HEK293T (cell line): ENCODE measurements at regions not wholly inside any gene's neighbourhood (a gene's known extent, or its start where the extent isn't known, plus 50 kb on each side); places are given as distances from the start of the nearest gene placed in this dataset.

Experiments
- ARNT ChIP-seq: fragments of 450-650 bp; IDR thresholded peaks from 2 replicates; pipeline ENCODE4 v1.6.1; 2017; ENCODE audit warnings: mild to moderate bottlenecking
- BHLHE40 ChIP-seq: fragments of 450-650 bp; IDR thresholded peaks from 2 replicates; pipeline ENCODE4 v1.6.1; 2016; ENCODE audit warnings: mild to moderate bottlenecking, moderate library complexity, borderline replicate concordance
- CTBP1 ChIP-seq: fragments of 450-650 bp; IDR thresholded peaks from 2 replicates; pipeline ENCODE4 v1.6.1; 2016; ENCODE audit warnings: borderline replicate concordance
- ELF4 ChIP-seq: fragments of 450-650 bp; IDR thresholded peaks from 2 replicates; pipeline ENCODE4 v1.6.1; 2017; ENCODE audit warnings: antibody characterized with exemption
- FOXA1 ChIP-seq: fragments of 450-650 bp; IDR thresholded peaks from 2 replicates; pipeline ENCODE4 v1.6.1; 2016; ENCODE audit warnings: mild to moderate bottlenecking
- FOXK2 ChIP-seq: fragments of 450-650 bp; IDR thresholded peaks from 2 replicates; pipeline ENCODE4 v1.6.1; 2016; ENCODE audit warnings: mild to moderate bottlenecking
- FOXM1 ChIP-seq: fragments of 450-650 bp; IDR thresholded peaks from 2 replicates; pipeline ENCODE4 v1.6.1; 2017; ENCODE audit warnings: mild to moderate bottlenecking, borderline replicate concordance
- LEF1 ChIP-seq: fragments of 450-650 bp; IDR thresholded peaks from 2 replicates; pipeline ENCODE4 v1.6.1; 2017; ENCODE audit warnings: mild to moderate bottlenecking, borderline replicate concordance
- NFRKB ChIP-seq: fragments of 450-650 bp; IDR thresholded peaks from 2 replicates; pipeline ENCODE4 v1.6.1; 2016; ENCODE audit warnings: mild to moderate bottlenecking, moderate library complexity
- SP1 ChIP-seq: fragments of 450-650 bp; IDR thresholded peaks from 2 replicates; pipeline ENCODE4 v1.6.1; 2017
- TARDBP ChIP-seq: fragments of 450-650 bp; IDR thresholded peaks from 2 replicates; pipeline ENCODE4 v1.6.1; 2016
- ZNF384 ChIP-seq: fragments of 450-650 bp; IDR thresholded peaks from 2 replicates; pipeline ENCODE4 v1.6.1; 2016

DNA sequence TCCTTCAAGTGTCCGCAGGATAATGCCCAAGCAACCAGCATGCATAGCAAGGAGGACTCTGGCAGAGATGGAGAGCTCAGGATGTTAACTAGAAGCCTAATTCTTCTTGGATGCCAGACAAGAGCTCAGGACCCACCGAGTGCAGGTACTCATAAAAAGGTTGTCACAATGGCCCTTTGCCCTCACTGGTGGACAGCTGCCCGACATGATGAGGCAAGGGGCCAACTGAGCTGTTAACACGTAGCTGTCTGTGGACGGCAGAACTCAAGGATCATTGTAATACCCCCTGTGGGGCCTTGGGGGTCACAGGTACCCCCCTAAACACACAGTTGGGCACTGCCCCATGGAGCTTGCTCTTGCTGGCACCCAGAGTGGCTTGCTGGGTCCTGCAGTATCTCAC lies 393.7 kb downstream of the PIK3C3 start:
- no peak for TF ChIP-seq BHLHE40
- TF ChIP-seq FOXM1 = no peak
- no peak for TF ChIP-seq FOXK2
- TF ChIP-seq FOXA1 = no peak
- TF ChIP-seq LEF1 = no peak
- no peak for TF ChIP-seq SP1
- no peak for TF ChIP-seq CTBP1
- no peak for TF ChIP-seq ARNT
- no peak for TF ChIP-seq NFRKB
- no peak for TF ChIP-seq TARDBP
- no peak for TF ChIP-seq ELF4
- TF ChIP-seq ZNF384 = no peak
